OCI-LY7 (cell line): ENCODE measurements at regions not wholly inside any gene's neighbourhood (a gene's known extent, or its start where the extent isn't known, plus 50 kb on each side); places are given as distances from the start of the nearest gene placed in this dataset.
A peak's percentile ranks its signal among the peaks of the same experiment; 100 is the strongest.

Experiments used
- BruUV-seq: library from RNA; stranded (reverse); fragments of 400-500 nt; replicated peaks from 2 replicates; lab custom pipeline; 2021; lab: Mats Ljungman, UMichigan
- CTCF ChIA-PET: fragments of 300-600 bp; sonication (Branson Sonifier 250); formaldehyde crosslinking; loops from one replicate; lab custom pipeline; 2022; ENCODE audit warnings: antibody characterized with exemption; ENCODE audit not compliant: unreplicated experiment; lab: Charles Lee
- POLR2A ChIA-PET: fragments of 300-600 bp; sonication (Branson Sonifier 250); formaldehyde crosslinking; loops from one replicate; lab custom pipeline; 2022; ENCODE audit warnings: antibody characterized with exemption; lab: Charles Lee
- DNase-seq: peaks from one replicate; pipeline ENCODE4 v3.0.0-alpha.2; 2015; ENCODE audit warnings: low spot score
- H2AFZ ChIP-seq: fragments of 200-600 bp; sonication (generic), shearing (Covaris generic); 2 replicates; pipeline ENCODE4 v1.6.1; 2014; ENCODE audit warnings: mild to moderate bottlenecking, antibody characterized with exemption, low read length, moderate library complexity
- H3K27ac ChIP-seq: fragments of 200-600 bp; sonication (generic); 2 replicates; pipeline ENCODE4 v1.5.1; 2014; ENCODE audit warnings: mixed run types, low read depth, mild to moderate bottlenecking, moderate library complexity, low read length, inconsistent platforms; ENCODE audit not compliant: poor library complexity, severe bottlenecking
- H3K36me3 ChIP-seq: fragments of 200-600 bp; sonication (generic); 2 replicates; pipeline ENCODE4 v1.6.1; 2014; ENCODE audit warnings: mild to moderate bottlenecking, antibody characterized with exemption, low read length, moderate library complexity, mixed read lengths; ENCODE audit not compliant: insufficient read depth
- H3K4me1 ChIP-seq: fragments of 200-600 bp; sonication (generic); 2 replicates; pipeline ENCODE4 v1.5.1; 2014; ENCODE audit warnings: mild to moderate bottlenecking, low read length; ENCODE audit not compliant: insufficient read depth, poor library complexity, severe bottlenecking
- H3K4me2 ChIP-seq: fragments of 200-600 bp; sonication (generic); 2 replicates; pipeline ENCODE4 v1.6.1; 2014; ENCODE audit warnings: mild to moderate bottlenecking, low read length
- H3K4me3 ChIP-seq: fragments of 200-600 bp; sonication (generic); 2 replicates; pipeline ENCODE4 v1.5.1; 2014; ENCODE audit warnings: mild to moderate bottlenecking, low read depth, low read length; ENCODE audit not compliant: poor library complexity, severe bottlenecking
- H3K79me2 ChIP-seq: fragments of 200-600 bp; sonication (generic); 2 replicates; pipeline ENCODE4 v1.6.1; 2016; ENCODE audit warnings: low read depth, mild to moderate bottlenecking, low read length, moderate library complexity, mixed read lengths; ENCODE audit not compliant: insufficient read depth
- H3K9me2 ChIP-seq: fragments of 200-600 bp; sonication (generic); 2 replicates; pipeline ENCODE4 v1.6.1; 2016; ENCODE audit warnings: mild to moderate bottlenecking, low read length, mixed read lengths; ENCODE audit not compliant: insufficient read depth
- H3K9me3 ChIP-seq: fragments of 200-600 bp; sonication (generic); 2 replicates; pipeline ENCODE4 v1.6.1; 2014; ENCODE audit warnings: mild to moderate bottlenecking, mixed run types, low read length, mixed read lengths
- H4K20me1 ChIP-seq: fragments of 200-600 bp; sonication (generic); 2 replicates; pipeline ENCODE4 v1.6.1; 2014; ENCODE audit warnings: mild to moderate bottlenecking, antibody characterized with exemption, low read length, moderate library complexity, mixed read lengths; ENCODE audit not compliant: insufficient read depth
- EZH2phosphoT487 ChIP-seq: fragments of 200-600 bp; sonication (generic); IDR thresholded peaks from 2 replicates; pipeline ENCODE4 v1.6.1; 2018; ENCODE audit warnings: low read depth, borderline replicate concordance, mild to moderate bottlenecking, mixed run types, antibody characterized with exemption, low read length, moderate library complexity, mixed read lengths
- intact Hi-C: fragments of 100-400 bp; cut with micrococcal nuclease; formaldehyde crosslinking; loops from one replicate; pipeline ENCODE4 v1.10.0; 2022; ENCODE audit not compliant: unreplicated experiment
- TF ChIP-seq, protein P1 (sequence below): fragments of 200-600 bp; sonication (generic); conservative IDR thresholded peaks from 2 replicates; pipeline ENCODE4 v1.5.1; 2014; ENCODE audit warnings: mild to moderate bottlenecking, antibody characterized with exemption, low read length, moderate library complexity, mixed read lengths

DNA sequence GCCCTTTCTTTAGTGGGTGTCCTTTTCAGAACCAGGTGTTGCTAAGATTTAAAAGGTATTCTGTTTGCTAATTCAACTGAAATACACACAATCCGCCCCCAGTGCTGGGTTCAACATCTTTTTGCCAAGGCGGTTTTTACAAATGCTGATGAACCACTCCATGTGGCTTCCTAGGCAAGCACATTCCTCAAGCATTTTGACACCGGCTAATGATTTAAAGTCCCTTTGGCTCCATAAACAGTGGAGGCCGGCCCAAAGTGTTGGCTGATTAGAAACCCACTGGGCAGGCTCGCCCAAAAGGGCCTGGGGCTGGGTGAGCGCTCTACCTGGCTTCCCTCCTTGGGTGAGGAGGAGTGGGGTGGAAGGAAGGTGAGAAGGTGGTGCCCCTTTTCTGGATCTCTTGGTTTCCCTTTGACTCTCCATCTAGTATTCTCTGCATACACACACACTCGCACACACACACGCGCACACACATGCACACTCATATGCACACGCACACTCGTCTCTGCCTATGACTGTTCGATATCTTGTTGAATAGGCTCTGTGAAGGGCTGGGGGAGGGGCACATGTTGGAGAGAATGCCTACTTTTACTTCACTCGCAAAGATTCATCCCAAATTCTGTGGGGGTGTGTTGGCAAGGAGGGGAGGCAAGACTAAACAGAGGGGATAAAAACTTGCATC is 66.7 kb upstream of the ARMC2 start:
- ChIA-PET POLR2A (interaction anchor here (0.6 kb wide), 1 partner anchor 223 kb away, joined by 4 read pairs; no protein-coding TSS in a partner anchor), CTCF (no interaction called here)
- TF ChIP-seq, protein P1, sequence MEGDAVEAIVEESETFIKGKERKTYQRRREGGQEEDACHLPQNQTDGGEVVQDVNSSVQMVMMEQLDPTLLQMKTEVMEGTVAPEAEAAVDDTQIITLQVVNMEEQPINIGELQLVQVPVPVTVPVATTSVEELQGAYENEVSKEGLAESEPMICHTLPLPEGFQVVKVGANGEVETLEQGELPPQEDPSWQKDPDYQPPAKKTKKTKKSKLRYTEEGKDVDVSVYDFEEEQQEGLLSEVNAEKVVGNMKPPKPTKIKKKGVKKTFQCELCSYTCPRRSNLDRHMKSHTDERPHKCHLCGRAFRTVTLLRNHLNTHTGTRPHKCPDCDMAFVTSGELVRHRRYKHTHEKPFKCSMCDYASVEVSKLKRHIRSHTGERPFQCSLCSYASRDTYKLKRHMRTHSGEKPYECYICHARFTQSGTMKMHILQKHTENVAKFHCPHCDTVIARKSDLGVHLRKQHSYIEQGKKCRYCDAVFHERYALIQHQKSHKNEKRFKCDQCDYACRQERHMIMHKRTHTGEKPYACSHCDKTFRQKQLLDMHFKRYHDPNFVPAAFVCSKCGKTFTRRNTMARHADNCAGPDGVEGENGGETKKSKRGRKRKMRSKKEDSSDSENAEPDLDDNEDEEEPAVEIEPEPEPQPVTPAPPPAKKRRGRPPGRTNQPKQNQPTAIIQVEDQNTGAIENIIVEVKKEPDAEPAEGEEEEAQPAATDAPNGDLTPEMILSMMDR: no peak
- no peak for TF ChIP-seq EZH2phosphoT487
- Histone ChIP-seq H3K27ac (no peak overlapping the region), H2AFZ (peak overlapping the region; percentile 40; the same call in 1 of the 2 replicates), H3K79me2 (no peaks in the 10 kb centered on the region), H4K20me1 (no peaks in the 10 kb centered on the region), H3K9me2 (no peaks in the 10 kb centered on the region), H3K36me3 (no peaks in the 10 kb centered on the region), H3K9me3 (no peaks in the 10 kb centered on the region), H3K4me1 (peaks cover 17% of the 10 kb centered on the region), H3K4me2 (peak overlapping the region; percentile 64), H3K4me3 (no peak overlapping the region)
- intact Hi-C loops: loop anchor here (1.0 to 5.0 kb wide), 5 partner anchors 53 to 291 kb away; no protein-coding TSS in a partner anchor
- no peak for DNase-seq
- BruUV-seq: no TSS peak

DNA sequence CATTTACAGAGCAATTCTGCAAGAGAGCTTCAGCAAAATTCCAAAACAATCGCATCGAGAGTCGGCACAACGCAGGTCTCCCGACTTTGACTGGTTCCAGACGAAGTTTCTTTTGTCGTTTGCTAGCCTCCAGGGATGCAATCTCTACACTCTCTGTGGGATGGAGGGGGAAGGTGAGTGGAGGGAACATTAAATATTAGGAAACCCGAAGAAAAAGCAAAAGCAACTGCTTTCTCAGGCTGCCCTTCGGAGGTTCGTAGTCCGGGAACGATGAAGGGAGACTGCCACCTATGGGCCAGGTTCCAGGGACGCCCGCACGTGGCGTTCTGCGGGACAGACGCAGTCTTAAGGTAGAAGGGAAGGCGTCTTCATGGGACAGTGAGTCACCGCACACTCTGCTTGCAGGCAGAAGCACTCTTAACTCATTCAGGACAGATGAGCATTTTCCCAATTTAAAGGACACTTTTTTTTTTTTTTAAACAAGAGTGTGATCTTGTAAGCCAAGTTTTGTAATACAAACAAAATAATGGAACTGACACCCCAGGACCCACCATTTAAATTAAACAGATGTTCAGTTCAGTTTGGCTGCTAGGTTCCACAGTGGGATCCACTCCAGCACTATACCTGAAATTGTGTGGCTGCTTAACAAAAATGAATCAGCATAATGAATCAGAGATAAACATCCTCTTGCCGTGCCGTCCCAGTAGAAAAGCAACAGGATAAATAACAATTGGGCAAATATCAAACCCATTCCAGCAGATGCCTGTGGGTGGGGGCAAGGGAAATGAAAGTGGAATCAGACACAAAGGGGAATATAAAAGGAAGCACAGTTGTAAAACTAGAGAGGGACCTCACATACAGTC is 65.8 kb upstream of the ARMC2 start:
- H3K36me3 ChIP-seq: no peaks in the 10 kb centered on the region
- intact Hi-C loops: loop anchor here (1.0 to 5.0 kb wide), 5 partner anchors 52 to 290 kb away; no protein-coding TSS in a partner anchor
- ChIA-PET POLR2A (interaction anchor here (0.6 kb wide), 1 partner anchor 224 kb away, joined by 4 read pairs; no protein-coding TSS in a partner anchor), CTCF (interaction anchor here (1.0 kb wide), 1 partner anchor 817 kb away, joined by 3 read pairs; no protein-coding TSS in a partner anchor)
- peaks cover 17% of the 10 kb centered on the region for H3K4me1 ChIP-seq
- no peaks in the 10 kb centered on the region for H3K79me2 ChIP-seq
- H4K20me1 ChIP-seq: no peaks in the 10 kb centered on the region
- TF ChIP-seq, protein P1: peak; percentile 90
- TF ChIP-seq EZH2phosphoT487: no peak
- peak overlapping the region; percentile 40; the same call in 1 of the 2 replicates for H2AFZ ChIP-seq
- no peaks in the 10 kb centered on the region for H3K9me3 ChIP-seq
- H3K27ac ChIP-seq: no peak overlapping the region
- H3K4me3 ChIP-seq: peak overlapping the region; percentile 48
- DNase-seq: peak; percentile 80
- peak overlapping the region; percentile 64 for H3K4me2 ChIP-seq
- no TSS peak for BruUV-seq
- no peaks in the 10 kb centered on the region for H3K9me2 ChIP-seq
